Fibroblast of skin of left quadriceps (primary cell): ENCODE measurements at regions not wholly inside any gene's neighbourhood (a gene's known extent, or its start where the extent isn't known, plus 50 kb on each side); places are given as distances from the start of the nearest gene placed in this dataset.
"Not testable (repeated sequence)": the region's sequence is repeated elsewhere in the genome, so short reads cannot be mapped to it uniquely, and the experiment has no call there.

ENCODE experiments used
- DNase-seq, 2 experiments: peaks; one replicate each; pipeline ENCODE4 v3.0.0-alpha.2; 2013; ENCODE audit warnings: low read depth in 2 of 2

- DNase-seq, result no peak
Measured at GRCh38 chr13:61215116-61215515, 200.5 kb downstream of the PCDH20 start.

GRCh38 chr13:61214551-61214950 is 201.1 kb downstream of the PCDH20 start:
- no peak for DNase-seq

- DNase-seq, result not testable (repeated sequence)
Measured at GRCh38 chr13:61205898-61206297, 209.8 kb downstream of the PCDH20 start.

GRCh38 chr13:61204025-61204424 is 211.6 kb downstream of the PCDH20 start:
- no peak for DNase-seq

GRCh38 chr13:61202042-61202441 is 213.6 kb downstream of the PCDH20 start:
- no peak for DNase-seq

- no peak for DNase-seq
Measured at GRCh38 chr13:61192826-61193225, 222.8 kb downstream of the PCDH20 start.

GRCh38 chr13:61188057-61188456 is 227.6 kb downstream of the PCDH20 start:
- no peak for DNase-seq

- no peak for DNase-seq
Measured at GRCh38 chr13:61187471-61187870, 228.2 kb downstream of the PCDH20 start.

- DNase-seq, result no peak
Measured at GRCh38 chr13:61183670-61184069, 232.0 kb downstream of the PCDH20 start.

GRCh38 chr13:61180234-61180633 is 235.4 kb downstream of the PCDH20 start:
- DNase-seq, result no peak

GRCh38 chr13:61179741-61180140 is 235.9 kb downstream of the PCDH20 start:
- DNase-seq, result no peak

- no peak for DNase-seq
Measured at GRCh38 chr13:61170856-61171255, 244.8 kb downstream of the PCDH20 start.

- DNase-seq, result no peak
Measured at GRCh38 chr13:61162636-61163035, 253.0 kb downstream of the PCDH20 start.

- no peak for DNase-seq
Measured at GRCh38 chr13:61162106-61162505, 253.5 kb downstream of the PCDH20 start.

- no peak for DNase-seq
Measured at GRCh38 chr13:61156753-61157152, 258.9 kb downstream of the PCDH20 start.

- no peak for DNase-seq
Measured at GRCh38 chr13:61151062-61151461, 264.6 kb downstream of the PCDH20 start.

- DNase-seq, result no peak
Measured at GRCh38 chr13:61149331-61149730, 266.3 kb downstream of the PCDH20 start.

- no peak for DNase-seq
Measured at GRCh38 chr13:61148691-61149315, 266.8 kb downstream of the PCDH20 start.

- no peak for DNase-seq
Measured at GRCh38 chr13:61148211-61148610, 267.4 kb downstream of the PCDH20 start.

- no peak for DNase-seq
Measured at GRCh38 chr13:61146571-61146970, 269.1 kb downstream of the PCDH20 start.

- DNase-seq, result no peak
Measured at GRCh38 chr13:61146158-61146557, 269.5 kb downstream of the PCDH20 start.

- no peak for DNase-seq
Measured at GRCh38 chr13:61144834-61145593, 270.6 kb downstream of the PCDH20 start.

- DNase-seq, result no peak
Measured at GRCh38 chr13:61144301-61144700, 271.3 kb downstream of the PCDH20 start.

GRCh38 chr13:61142506-61142905 is 273.1 kb downstream of the PCDH20 start:
- DNase-seq, result no peak
